ENCODE measurements at regions not wholly inside any gene's neighbourhood (a gene's known extent, or its start where the extent isn't known, plus 50 kb on each side); places are given as distances from the start of the nearest gene placed in this dataset.

DNA sequence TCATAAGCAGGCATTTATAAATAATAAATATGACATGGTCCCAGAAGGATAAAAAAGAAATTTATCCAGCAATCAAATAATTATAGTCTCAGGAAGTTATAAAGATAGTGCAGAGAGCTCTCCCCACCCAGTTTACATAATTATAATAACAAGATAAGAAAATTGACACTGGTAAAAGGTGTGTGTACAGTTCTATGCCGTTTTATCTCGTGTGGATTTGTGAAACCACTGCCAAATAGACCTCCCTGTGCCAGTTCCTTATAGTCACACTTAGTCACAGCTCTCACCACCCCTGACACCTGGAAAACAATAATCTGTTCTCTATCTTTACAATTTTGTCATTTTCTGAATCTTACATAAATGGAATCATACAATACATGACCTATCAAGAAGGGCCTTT lies 320.1 kb downstream of the KBTBD8 start:
- DNase-seq (ENCODE audit: low read depth in 2 of 2): no peak
- no peak for TF ChIP-seq CTCF (IDR thresholded peaks at IDR 0.05; ENCODE audit: low read depth, low read length)

DNA sequence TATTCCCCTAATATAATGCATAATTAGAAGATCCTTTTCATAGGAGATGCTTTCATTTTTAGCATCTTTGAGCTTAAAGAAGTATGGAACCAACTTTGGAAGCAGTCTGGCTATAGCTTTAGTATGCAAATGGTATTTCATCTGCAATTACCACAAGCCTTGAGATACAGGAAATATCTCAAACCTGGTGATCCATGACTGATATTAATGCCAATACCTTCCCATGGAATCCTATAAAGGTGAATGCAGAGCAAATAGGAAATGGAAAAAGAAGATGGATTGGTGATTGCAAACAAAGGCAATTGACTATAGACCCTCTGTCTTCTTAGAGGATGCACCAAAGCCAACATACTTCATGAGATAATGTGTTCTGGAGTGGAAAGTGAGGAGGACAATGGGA lies 326.4 kb downstream of the KBTBD8 start:
- no peak for TF ChIP-seq CTCF (IDR thresholded peaks at IDR 0.05; ENCODE audit: low read depth, low read length)
- DNase-seq (ENCODE audit: low read depth in 2 of 2): no peak
- H3K4me3 ChIP-seq (replicated peaks in 1 of 2; ENCODE audit: low read depth in 2 of 2, low read length in 2 of 2): no peak overlapping the region

More for the DNA sequence above, 320.1 kb downstream of the KBTBD8 start:
- no peak overlapping the region for H3K4me3 ChIP-seq (replicated peaks in 1 of 2; ENCODE audit: low read depth in 2 of 2, low read length in 2 of 2)
